CD4-positive, alpha-beta T cell treated with Interleukin-4 for 4 hours (primary cell): ENCODE measurements at regions not wholly inside any gene's neighbourhood (a gene's known extent, or its start where the extent isn't known, plus 50 kb on each side); places are given as distances from the start of the nearest gene placed in this dataset.

ENCODE experiments used
- DNase-seq: peaks from one replicate; pipeline ENCODE4 v3.0.0-alpha.2; 2020

DNA sequence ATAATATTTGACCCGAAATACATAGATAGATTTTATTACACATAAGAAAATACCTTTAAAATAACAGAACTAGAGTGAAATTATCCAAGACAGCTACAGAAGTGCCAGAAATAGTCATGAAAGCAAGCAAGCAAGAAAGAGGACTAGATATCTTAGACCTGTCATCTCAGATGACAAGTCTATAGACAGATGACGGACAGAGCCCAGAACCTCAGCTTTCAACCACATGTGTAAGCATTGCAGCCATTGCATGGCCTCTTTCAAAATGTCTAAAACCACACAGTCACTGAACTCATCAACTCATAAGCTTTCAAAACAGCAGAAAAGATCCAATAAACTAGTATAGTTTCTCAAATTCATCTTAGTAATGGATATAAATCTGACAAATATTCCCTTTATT is 59.8 kb upstream of the FHIT start:
- no peak for DNase-seq

GRCh38 chr3:61315871-61316270 is 64.6 kb upstream of the FHIT start:
- DNase-seq: no peak

DNA sequence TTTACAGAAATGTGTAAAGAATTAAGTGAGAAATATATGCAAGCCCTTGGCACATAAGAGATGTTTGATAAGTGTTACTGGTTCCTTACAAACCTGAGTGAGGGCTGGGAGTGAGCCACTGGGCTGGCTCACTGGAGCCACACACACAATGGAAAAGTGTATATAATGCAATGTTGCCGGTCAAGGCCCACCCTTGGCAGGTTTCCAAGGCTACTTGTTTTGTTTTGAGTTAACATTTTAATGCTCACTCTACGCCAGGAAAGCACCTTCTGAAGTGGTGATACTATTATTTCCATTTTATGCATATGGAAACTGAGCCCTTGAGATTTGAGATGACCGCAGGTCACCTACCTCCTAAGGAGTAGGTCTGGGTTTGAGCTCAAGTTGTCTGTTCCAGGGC is 71.8 kb upstream of the FHIT start:
- DNase-seq: no peak

GRCh38 chr3:61331929-61332552 is 80.8 kb upstream of the FHIT start:
- DNase-seq: no peak

GRCh38 chr3:61333192-61333961 is 82.1 kb upstream of the FHIT start:
- no peak for DNase-seq

DNA sequence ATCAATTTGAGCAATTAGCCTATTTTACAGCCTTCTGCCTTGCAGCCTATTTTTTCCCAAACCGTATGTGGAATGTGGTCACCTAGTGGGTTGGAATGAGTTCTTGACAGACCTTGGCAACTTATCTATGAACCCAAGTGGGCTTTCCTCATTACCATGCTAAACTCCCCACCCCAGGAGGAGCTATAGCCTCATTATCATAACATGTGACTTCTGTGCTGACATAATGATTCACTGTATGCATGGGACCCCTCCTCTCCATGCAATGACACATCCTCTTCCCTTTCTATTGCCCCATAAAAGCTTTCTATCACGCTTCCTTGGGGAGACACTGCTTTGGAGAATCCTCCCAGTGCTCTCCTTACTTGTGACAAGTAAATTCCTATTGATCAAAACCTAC is 83.5 kb upstream of the FHIT start:
- no peak for DNase-seq

GRCh38 chr3:61340931-61341461 is 89.7 kb upstream of the FHIT start:
- no peak for DNase-seq

DNA sequence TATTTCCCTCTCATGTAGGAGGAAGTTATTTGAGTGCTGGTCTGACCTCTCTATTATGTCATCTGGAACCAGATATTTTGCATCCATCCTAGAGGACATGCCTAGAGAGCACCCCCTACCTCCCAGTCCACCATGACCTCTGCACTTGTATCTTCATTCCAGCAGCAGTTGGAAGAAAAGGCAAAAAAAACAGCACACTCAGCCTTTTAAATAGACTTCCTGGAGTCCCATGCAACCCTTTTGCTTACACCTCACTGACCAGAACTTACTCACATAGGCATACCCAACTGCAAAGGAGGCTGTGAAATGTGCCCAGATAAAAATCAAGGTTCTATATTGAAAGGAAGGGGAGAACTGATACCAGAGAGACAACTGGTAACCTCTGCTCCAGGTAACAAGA is 92.3 kb upstream of the FHIT start:
- no peak for DNase-seq

- no peak for DNase-seq
Observed at GRCh38 chr3:61345020-61345419, 93.8 kb upstream of the FHIT start.

DNA sequence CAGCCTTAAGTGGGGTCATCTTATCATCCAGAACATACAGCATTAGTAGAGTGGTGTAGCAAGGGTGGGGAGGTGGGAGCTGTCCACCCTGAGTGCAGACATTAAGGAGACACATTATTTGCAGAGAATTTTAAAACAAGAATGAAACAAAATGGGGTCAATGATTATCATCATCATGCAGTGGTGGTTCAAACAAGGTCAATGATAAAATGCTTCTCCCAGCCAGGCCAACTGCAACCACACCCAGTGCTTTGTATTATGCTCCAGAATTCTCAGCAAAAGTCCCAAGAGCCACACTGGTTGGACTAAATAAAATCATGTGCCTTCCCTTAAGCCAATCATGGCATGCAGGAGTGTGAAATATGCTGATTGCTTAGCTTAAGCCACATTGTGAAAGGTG is 96.7 kb upstream of the FHIT start:
- no peak for DNase-seq

GRCh38 chr3:61349717-61350116 is 98.5 kb upstream of the FHIT start:
- no peak for DNase-seq

- DNase-seq: no peak
Observed at GRCh38 chr3:61350782-61351309, 99.6 kb upstream of the FHIT start.

DNA sequence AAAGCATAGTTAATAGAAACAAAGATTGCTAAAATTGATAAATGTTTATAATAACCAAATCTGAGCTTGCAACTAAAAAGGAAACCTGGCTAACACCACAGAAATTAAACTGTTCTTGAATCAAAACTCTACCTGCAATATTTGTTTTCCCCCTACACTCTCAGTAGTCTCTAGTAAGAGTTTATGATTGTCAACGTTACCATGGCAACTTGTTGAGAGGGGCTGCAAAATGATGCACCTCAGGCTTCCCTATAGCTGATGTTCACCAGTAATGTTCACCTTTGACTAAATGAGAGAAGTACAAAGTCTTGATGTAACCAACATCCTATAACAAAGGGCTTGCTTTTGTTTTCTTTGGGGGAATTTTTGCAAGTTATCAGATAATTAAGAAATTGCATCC is 101.1 kb upstream of the FHIT start:
- no peak for DNase-seq

DNA sequence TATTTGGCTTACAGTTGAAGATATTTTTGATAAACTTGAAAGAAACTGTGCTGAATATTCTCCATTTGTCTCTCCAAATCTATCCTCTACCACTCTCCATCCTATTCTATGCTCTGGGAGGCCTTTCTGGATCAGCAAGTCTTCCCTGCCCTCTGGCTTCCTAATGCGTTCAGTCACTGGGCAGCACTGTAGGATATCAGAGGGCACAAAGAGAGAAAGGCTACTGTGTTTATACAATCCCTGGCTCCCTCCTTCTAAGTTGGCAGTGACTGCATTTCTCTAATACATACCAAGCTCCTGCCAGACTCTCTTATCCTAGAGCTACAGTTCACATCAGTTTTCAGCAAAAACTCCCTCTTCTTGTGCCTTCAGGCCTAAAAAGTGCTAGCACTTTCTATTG is 102.1 kb upstream of the FHIT start:
- no peak for DNase-seq

DNA sequence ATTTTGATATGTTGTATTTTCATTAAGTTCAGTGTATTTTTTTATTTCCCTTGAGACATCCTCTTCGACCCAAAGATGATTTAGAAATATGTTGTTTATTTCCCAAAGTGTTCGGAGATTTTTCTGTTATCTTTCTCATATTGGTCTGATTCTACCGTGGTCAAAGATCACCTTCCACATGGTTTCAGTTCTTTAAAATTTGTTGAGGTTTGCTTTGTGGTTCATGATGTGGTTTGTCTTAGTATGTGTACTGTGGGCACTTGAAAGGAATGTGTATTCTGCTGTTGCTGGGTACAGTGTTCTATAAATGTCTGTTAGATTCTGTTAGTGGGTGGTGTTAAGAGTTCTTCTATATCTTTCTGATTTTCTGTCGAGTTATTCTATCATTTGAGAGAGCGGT is 103.4 kb upstream of the FHIT start:
- DNase-seq: no peak

- no peak for DNase-seq
Observed at GRCh38 chr3:61356685-61357084, 105.4 kb upstream of the FHIT start.

- DNase-seq: no peak
Observed at GRCh38 chr3:61357902-61358301, 106.7 kb upstream of the FHIT start.

DNA sequence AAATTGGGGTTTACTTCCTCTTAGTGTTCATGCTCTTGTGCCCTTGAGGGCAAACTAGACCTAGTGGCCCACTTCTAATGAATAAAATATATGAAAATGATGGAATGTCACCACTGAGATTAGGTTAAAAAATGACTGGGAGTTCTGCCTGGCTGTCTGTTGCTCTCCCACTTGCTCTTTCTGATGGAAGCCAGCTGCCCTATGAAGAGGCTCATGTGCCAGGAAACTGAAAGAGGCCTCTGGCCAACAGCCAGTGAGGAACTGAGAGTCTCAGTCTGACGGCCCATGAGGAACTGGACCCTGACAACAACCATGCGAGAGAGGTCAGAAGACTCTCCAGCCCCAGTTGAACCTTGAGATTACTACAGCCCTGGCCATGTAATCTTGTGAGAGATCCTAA is 107.1 kb upstream of the FHIT start:
- no peak for DNase-seq

DNA sequence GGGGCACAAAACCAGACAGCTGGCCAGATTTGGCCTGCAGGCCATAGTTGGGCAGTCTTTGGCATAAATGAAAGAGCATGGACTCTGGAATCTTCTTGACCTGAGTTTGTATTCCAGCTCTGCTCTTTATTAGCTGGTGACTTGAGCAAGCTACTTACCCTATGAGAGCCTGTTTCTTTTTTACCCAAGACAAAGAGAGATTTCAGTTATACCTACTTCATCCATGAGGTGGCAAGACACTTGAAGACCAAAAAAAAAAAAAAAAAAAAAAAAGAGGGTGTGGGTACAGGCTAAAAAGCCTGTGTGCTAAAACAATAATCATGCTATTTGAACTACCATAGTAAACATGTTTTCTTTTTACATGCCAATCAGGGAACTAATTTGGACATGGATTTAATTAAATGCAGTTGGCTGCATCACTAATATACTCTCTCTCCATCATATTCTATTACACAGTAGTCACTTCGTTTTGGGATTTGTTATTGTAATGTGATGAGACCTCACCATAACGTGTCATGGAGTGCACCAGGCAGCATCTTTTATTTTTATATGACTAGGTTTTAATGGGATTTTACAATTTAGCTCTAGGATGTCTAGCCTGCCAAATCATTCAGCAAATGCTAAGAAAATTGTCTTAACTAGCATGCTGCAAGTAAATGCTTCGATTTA is 109.2 kb upstream of the FHIT start:
- DNase-seq: no peak

- no peak for DNase-seq
Observed at GRCh38 chr3:61369678-61370077, 118.4 kb upstream of the FHIT start.

DNA sequence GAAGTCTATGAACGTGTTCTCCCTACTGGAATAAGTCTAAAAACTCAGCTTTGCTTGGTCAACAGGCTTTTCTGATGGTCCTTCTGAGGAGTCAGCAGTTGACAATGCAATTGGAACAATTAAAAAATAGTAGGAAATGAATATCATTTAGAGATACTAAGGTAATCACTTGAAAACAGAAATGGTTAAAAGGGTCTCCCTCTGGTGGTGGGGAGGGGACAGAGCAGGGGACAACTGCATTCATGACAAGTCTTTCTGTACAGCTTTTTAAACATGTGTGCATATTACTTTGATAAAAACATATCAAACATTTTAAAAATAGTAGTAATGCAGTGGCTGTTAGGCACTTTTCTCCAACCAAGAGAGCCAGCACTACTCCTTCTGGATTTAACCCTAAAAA is 119.9 kb upstream of the FHIT start:
- no peak for DNase-seq

- DNase-seq: no peak
Observed at GRCh38 chr3:61372723-61373122, 121.5 kb upstream of the FHIT start.

- no peak for DNase-seq
Observed at GRCh38 chr3:61378311-61378710, 127.1 kb upstream of the FHIT start.
